Glomerular visceral epithelial cell (primary cell): ENCODE measurements at regions not wholly inside any gene's neighbourhood (a gene's known extent, or its start where the extent isn't known, plus 50 kb on each side); places are given as distances from the start of the nearest gene placed in this dataset.

Source experiments
- DNase-seq: peaks from one replicate; pipeline ENCODE4 v3.0.0-alpha.2; 2016; ENCODE audit errors: extremely low spot score

GRCh38 chr6:155996151-155996550 is 540.5 kb upstream of the NOX3 start:
- DNase-seq: no peak

GRCh38 chr6:155995281-155995680 is 539.6 kb upstream of the NOX3 start:
- DNase-seq: no peak

DNA sequence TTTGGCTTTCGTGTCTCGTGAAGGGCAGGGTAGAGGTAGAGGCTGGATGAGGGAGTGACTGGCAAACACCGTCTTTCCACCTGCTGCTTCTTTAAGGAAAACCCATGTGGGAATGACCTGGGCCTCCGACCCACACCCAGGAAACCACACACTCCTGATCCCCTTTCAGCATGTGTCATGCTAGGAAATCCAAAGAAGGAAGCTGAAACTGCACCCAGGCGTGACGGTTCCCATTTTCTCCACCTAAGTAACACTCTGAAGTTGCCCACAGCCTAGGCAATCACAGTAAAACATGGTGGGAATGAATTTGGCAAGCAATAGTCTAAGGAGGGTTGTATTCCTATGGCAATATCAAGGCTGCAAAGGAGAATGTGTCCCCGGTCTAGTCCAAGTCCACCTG is 538.4 kb upstream of the NOX3 start:
- DNase-seq: peak; percentile 47

DNA sequence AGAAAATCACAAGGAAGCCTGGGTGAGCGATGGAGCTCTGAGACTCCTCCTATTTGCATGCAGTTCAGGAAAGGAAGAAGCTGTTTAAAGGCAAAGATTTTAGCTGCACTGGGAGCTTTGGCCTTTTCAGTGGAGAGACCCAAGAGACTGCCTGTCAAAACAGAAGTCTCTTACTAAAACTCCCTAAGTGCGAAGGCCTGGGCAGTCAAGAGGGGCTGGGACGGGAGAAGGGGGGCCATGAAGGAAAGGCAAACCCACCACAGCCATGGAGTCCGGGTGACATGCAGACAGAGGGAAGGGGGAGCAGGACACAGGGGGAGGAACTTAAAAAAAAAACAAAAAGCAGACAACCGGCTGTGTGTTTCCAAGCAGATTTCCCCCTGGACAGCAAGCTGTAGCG is 537.6 kb upstream of the NOX3 start:
- no peak for DNase-seq

GRCh38 chr6:155985660-155986138 is 530.1 kb upstream of the NOX3 start:
- no peak for DNase-seq

DNA sequence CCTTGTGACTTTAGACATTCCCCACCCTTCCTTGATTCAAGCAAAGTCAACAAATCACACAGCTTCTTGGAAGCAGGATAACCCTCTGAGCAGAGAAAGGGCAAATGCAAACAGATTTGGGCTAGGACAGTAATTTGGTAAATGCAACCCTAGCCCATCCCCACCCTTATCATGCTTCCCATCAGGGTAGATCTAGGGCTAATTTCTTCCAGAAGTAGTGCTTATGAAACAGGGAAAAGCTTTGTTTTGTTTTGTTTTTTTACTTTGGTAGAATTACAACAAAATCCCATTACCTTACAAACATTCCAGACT is 525.1 kb upstream of the NOX3 start:
- no peak for DNase-seq

DNA sequence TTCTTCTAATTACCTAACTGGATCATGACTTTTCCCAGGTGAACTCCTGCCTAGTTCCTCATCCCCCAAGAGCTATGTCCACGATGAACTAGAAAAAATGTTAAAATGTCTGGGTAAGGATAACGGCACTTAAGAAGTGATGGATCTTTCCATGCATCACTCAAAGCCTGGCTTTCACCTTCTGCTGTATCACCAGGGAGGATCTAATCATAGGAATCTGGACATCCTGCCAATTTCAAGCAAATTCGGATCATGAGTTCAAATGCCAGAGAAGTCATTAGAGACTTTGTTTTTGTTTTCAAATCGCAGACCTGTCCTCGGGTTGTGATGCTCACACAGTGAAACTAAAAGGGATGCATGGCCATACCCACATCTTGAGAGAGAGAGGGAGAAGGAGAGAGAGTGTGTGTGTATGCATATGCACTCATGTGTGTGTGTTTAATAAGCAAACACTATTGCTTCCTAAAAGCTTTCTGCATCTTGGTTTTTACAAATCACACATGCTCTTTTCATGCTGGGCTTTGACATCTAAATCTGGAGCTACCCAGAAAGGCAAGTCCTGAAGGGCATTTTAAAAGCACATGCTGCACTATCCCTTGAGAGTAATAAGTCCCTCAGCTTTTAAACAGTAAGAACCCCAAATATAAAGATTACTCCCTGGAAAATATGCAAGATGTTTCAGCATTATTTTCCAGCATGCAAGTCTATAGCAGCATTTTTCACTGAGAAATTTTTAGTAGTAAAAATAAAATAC is 524.6 kb upstream of the NOX3 start:
- no peak for DNase-seq

- DNase-seq: no peak
These were observed 519.9 kb upstream of the NOX3 start for GRCh38 chr6:155975506-155975905.

- no peak for DNase-seq
These were observed 519.2 kb upstream of the NOX3 start for GRCh38 chr6:155974811-155975323.

DNA sequence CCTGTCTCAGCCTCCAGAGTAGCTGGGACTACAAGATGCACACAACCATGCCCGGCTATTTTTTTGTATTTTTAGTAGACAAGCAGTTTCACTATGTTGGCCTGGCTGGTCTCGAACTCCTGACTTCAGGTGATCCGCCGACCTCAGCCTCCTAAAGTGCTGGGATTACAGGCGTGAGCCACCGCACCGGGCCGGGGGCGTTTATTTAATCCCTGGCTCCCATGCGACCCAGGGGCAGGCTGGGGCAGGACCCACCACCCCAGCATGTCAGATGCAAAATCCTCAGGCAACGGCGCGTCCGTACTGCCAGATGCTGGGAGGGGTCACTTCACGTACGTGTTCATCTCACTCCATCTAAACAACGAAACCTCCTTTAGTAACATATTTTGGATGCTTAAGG is 518.7 kb upstream of the NOX3 start:
- no peak for DNase-seq

- no peak for DNase-seq
These were observed 515.5 kb upstream of the NOX3 start for GRCh38 chr6:155970876-155971708.

DNA sequence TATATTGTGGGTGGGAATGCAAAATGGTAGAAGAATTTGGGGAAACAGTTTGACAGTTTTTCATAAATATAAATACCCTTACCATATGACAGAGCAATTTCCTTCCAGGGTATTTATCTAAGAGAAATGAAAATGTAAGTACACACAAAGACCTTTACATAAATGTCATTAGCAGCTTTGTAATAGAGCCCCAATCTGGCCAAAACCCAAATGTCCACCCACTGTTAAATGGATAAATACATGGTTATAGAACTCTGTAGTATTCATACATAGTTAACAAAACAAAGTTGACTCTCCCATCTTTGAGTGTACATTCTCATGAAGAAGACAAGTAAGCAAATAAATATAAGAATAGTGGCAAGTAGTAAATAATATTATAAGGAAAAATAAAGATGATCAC is 514.8 kb upstream of the NOX3 start:
- no peak for DNase-seq

GRCh38 chr6:155968921-155969320 is 513.3 kb upstream of the NOX3 start:
- no peak for DNase-seq

GRCh38 chr6:155967322-155967721 is 511.7 kb upstream of the NOX3 start:
- DNase-seq: no peak

- no peak for DNase-seq
These were observed 508.9 kb upstream of the NOX3 start for GRCh38 chr6:155964544-155964943.

- DNase-seq: no peak
These were observed 506.6 kb upstream of the NOX3 start for GRCh38 chr6:155962276-155962675.

DNA sequence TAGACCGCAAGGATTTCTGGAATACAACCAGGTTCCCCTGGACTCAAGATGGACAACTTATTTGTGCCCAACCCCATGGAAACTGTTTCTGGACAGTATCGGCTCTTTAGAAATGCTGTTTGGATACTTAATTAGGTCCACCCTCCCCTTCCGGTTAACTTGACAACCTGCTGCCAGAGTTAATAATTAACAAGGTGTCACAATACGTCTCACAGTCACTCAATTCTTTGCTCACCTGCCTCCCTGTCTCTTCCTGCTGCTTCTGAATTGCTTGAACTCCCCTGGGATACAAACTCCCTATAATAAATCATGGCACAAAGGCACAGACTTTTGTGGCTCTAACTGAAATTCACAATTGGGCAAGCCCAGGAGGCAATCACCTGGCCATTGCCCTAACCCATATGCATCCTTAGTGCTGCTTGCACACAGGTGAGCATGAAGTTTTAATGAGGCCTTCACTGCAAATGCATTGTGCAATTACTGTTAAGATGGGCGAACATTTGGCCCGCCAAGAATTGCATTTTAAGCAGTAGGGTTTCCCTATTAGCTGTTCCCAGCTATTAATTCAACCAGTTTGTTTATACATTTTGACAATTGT is 504.4 kb upstream of the NOX3 start:
- DNase-seq: no peak

DNA sequence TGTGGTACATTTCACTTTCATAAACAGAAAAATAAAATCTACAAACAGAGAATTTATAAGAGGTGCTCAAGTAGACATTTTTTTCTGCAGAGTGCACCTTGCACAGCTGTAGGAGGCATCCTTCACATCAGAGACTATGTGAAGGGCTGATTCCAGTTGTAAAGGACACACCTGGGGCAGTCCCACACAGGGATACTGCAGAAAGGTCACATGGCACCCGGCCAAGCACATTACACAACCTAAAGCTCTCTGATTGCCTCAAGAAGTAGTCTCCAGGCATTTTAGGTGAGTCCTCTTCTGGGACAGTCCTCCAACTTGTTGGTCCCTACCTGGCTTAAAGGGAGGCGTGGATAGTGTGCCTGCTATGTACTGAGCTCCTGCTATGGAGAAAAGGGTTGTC is 502.9 kb upstream of the NOX3 start:
- no peak for DNase-seq

- no peak for DNase-seq
These were observed 499.4 kb upstream of the NOX3 start for GRCh38 chr6:155955038-155955437.

- no peak for DNase-seq
These were observed 498.5 kb upstream of the NOX3 start for GRCh38 chr6:155954149-155954548.

- DNase-seq: no peak
These were observed 493.6 kb upstream of the NOX3 start for GRCh38 chr6:155949256-155949655.

GRCh38 chr6:155946860-155947259 is 491.2 kb upstream of the NOX3 start:
- no peak for DNase-seq

DNA sequence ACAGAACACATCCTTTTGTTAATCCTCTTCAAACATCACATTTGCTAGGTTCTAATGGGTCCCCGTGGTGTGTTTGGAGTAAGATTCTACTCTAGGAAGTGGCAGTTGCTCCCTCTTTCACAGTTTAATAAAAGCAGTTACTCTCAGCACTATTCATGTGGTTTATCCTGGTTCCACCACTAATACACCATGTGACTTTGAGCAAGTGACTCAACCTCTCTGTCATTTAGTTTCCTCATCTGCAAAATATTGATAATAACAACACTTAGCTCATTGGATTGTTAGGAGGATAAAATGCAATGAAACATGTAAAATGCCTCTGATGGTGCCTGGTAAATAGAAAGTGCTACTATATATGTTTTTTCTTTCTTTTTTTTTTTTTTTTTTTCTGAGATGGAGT is 488.0 kb upstream of the NOX3 start:
- DNase-seq: no peak
